NCI-H460 (cell line): ENCODE measurements at regions not wholly inside any gene's neighbourhood (a gene's known extent, or its start where the extent isn't known, plus 50 kb on each side); places are given as distances from the start of the nearest gene placed in this dataset.

ENCODE experiments used
- DNase-seq: peaks from one replicate; pipeline ENCODE4 v3.0.0-alpha.2; 2016; ENCODE audit warnings: low read depth; ENCODE audit errors: extremely low read depth

GRCh38 chr5:110203661-110204060, 513.9 kb downstream of the MAN2A1 start:
- DNase-seq, result no peak

- no peak for DNase-seq
Measured at GRCh38 chr5:110209401-110209800, 517.1 kb downstream of the TMEM232 start.

- DNase-seq, result no peak
Measured at GRCh38 chr5:110218981-110219380, 507.5 kb downstream of the TMEM232 start.

- no peak for DNase-seq
Measured at GRCh38 chr5:110219769-110220168, 506.7 kb downstream of the TMEM232 start.

GRCh38 chr5:110221036-110221435, 505.4 kb downstream of the TMEM232 start:
- DNase-seq, result no peak

- DNase-seq, result no peak
Measured at GRCh38 chr5:110224050-110224449, 502.4 kb downstream of the TMEM232 start.

GRCh38 chr5:110225949-110226348, 500.5 kb downstream of the TMEM232 start:
- DNase-seq, result no peak

- DNase-seq, result no peak
Measured at GRCh38 chr5:110239786-110240185, 486.7 kb downstream of the TMEM232 start.

GRCh38 chr5:110242950-110243349, 483.5 kb downstream of the TMEM232 start:
- no peak for DNase-seq

- DNase-seq, result no peak
Measured at GRCh38 chr5:110248921-110249320, 477.6 kb downstream of the TMEM232 start.

- no peak for DNase-seq
Measured at GRCh38 chr5:110250355-110250754, 476.1 kb downstream of the TMEM232 start.

GRCh38 chr5:110250755-110251154, 475.7 kb downstream of the TMEM232 start:
- no peak for DNase-seq

- DNase-seq, result no peak
Measured at GRCh38 chr5:110251366-110251765, 475.1 kb downstream of the TMEM232 start.

- DNase-seq, result no peak
Measured at GRCh38 chr5:110255194-110255593, 471.3 kb downstream of the TMEM232 start.

- DNase-seq, result no peak
Measured at GRCh38 chr5:110256298-110256697, 470.2 kb downstream of the TMEM232 start.

- no peak for DNase-seq
Measured at GRCh38 chr5:110257971-110258370, 468.5 kb downstream of the TMEM232 start.

- no peak for DNase-seq
Measured at GRCh38 chr5:110258460-110259216, 467.8 kb downstream of the TMEM232 start.

GRCh38 chr5:110262749-110263148, 463.7 kb downstream of the TMEM232 start:
- DNase-seq, result no peak

GRCh38 chr5:110264661-110265060, 461.8 kb downstream of the TMEM232 start:
- no peak for DNase-seq

- no peak for DNase-seq
Measured at GRCh38 chr5:110265162-110265561, 461.3 kb downstream of the TMEM232 start.

- no peak for DNase-seq
Measured at GRCh38 chr5:110267714-110268113, 458.8 kb downstream of the TMEM232 start.

- no peak for DNase-seq
Measured at GRCh38 chr5:110268283-110268682, 458.2 kb downstream of the TMEM232 start.

GRCh38 chr5:110268985-110269384, 457.5 kb downstream of the TMEM232 start:
- DNase-seq, result no peak
